ENCODE measurements at regions not wholly inside any gene's neighbourhood (a gene's known extent, or its start where the extent isn't known, plus 50 kb on each side); places are given as distances from the start of the nearest gene placed in this dataset.

GRCh38 chr14:75341620-75342019 lies 63.0 kb downstream of the FOS start:
- Histone ChIP-seq H3K36me3 (ENCODE audit: control insufficient read depth in 4 of 4, insufficient read depth in 4 of 4, low read length in 3 of 4) (no peaks in the 10 kb centered on the region), H3K4me1 (ENCODE audit: control extremely low read depth in 1 of 4, control insufficient read depth in 4 of 4, insufficient read depth in 4 of 4, low read length in 3 of 4) (peaks cover 22 to 57% (median 26%) of the 10 kb centered on the region in 4 experiments), H3K4me3 (ENCODE audit: control insufficient read depth in 1 of 7, extremely low read depth in 1 of 7, insufficient read depth in 4 of 7, low read depth in 2 of 7, low read length in 6 of 7) (peak overlapping the region in 2 of 7 experiments; percentile 33 to 35), H3K27ac (ENCODE audit: insufficient read depth in 1 of 2, low read depth in 1 of 2, low read length in 2 of 2, poor library complexity in 1 of 2, severe bottlenecking in 2 of 2) (peak overlapping the region; percentile 36 to 40), H3K9me3 (ENCODE audit: control extremely low read depth in 1 of 5, control insufficient read depth in 4 of 5, insufficient read depth in 2 of 5, low read depth in 1 of 5, low read length in 4 of 5) (peaks cover 0 to 10% (median 0%) of the 10 kb centered on the region in 5 experiments), H3K27me3 (replicated peaks in 2 of 5; ENCODE audit: control insufficient read depth in 4 of 5, insufficient read depth in 5 of 5, low read length in 4 of 5) (no peaks in the 10 kb centered on the region)
- ChIA-PET CTCF (interaction anchor here (0.9 to 1.5 kb wide), 3 partner anchors 21 to 148 kb away, joined by 4 to 5 read pairs (median 4); no protein-coding TSS in a partner anchor), POLR2A (interaction anchor here (0.6 to 1.3 kb wide), 2 partner anchors 87 to 192 kb away, joined by 3 to 4 read pairs; partner anchors contain the start of gene JDP2)
- peak; percentile 61 to 93 (median 91) for DNase-seq

GRCh38 chr14:75342762-75343599 lies 64.4 kb downstream of the FOS start:
- no peak for DNase-seq
- no peaks in the 10 kb centered on the region for H3K36me3 ChIP-seq (ENCODE audit: control insufficient read depth in 4 of 4, insufficient read depth in 4 of 4, low read length in 3 of 4)
- no peak overlapping the region for H3K4me3 ChIP-seq (ENCODE audit: control insufficient read depth in 1 of 7, extremely low read depth in 1 of 7, insufficient read depth in 4 of 7, low read depth in 2 of 7, low read length in 6 of 7)
- ChIA-PET POLR2A (interaction anchor here (1.3 kb wide), 1 partner anchor 85 kb away, joined by 4 read pairs; the partner anchor contains the start of gene JDP2), CTCF (interaction anchor here (0.7 to 2.0 kb wide), 6 partner anchors 10 to 111 kb away, joined by 3 to 7 read pairs (median 4); no protein-coding TSS in a partner anchor)
- H3K4me1 ChIP-seq (ENCODE audit: control extremely low read depth in 1 of 4, control insufficient read depth in 4 of 4, insufficient read depth in 4 of 4, low read length in 3 of 4), result peaks cover 22 to 57% (median 26%) of the 10 kb centered on the region in 4 experiments
- H3K27me3 ChIP-seq (replicated peaks in 2 of 5; ENCODE audit: control insufficient read depth in 4 of 5, insufficient read depth in 5 of 5, low read length in 4 of 5), result no peaks in the 10 kb centered on the region
- H3K27ac ChIP-seq (ENCODE audit: insufficient read depth in 1 of 2, low read depth in 1 of 2, low read length in 2 of 2, poor library complexity in 1 of 2, severe bottlenecking in 2 of 2), result no peak overlapping the region
- peaks cover 0 to 7% (median 0%) of the 10 kb centered on the region in 5 experiments for H3K9me3 ChIP-seq (ENCODE audit: control extremely low read depth in 1 of 5, control insufficient read depth in 4 of 5, insufficient read depth in 2 of 5, low read depth in 1 of 5, low read length in 4 of 5)
- 95% methylated on average over 2 of the region's 4 CpGs for WGBS (ENCODE audit: insufficient coverage)

DNA sequence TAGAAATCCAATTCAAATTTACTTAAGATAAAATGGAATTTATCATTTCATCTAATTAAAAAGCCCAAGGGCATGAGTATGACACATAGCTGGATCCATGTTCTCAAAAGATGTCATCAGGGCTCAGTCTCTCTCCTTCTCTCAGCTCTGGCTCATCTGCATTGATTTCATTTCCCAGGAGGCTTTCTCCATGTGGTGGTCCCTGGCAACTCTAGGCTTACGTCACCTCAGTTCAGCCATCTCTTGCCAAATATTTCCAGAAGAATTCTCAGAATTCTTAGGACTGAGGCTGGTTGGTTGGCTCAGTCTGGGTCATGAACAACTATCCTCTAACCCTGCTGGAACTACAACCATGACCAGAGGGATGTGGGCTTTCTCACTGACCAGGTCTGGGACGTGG lies 65.3 kb downstream of the FOS start:
- H3K4me3 ChIP-seq (ENCODE audit: control insufficient read depth in 1 of 7, extremely low read depth in 1 of 7, insufficient read depth in 4 of 7, low read depth in 2 of 7, low read length in 6 of 7), result no peak overlapping the region
- 100% methylated on average over 2 of the region's 2 CpGs for WGBS (ENCODE audit: insufficient coverage)
- peaks cover 0 to 7% (median 0%) of the 10 kb centered on the region in 5 experiments for H3K9me3 ChIP-seq (ENCODE audit: control extremely low read depth in 1 of 5, control insufficient read depth in 4 of 5, insufficient read depth in 2 of 5, low read depth in 1 of 5, low read length in 4 of 5)
- no peaks in the 10 kb centered on the region for H3K36me3 ChIP-seq (ENCODE audit: control insufficient read depth in 4 of 4, insufficient read depth in 4 of 4, low read length in 3 of 4)
- no peaks in the 10 kb centered on the region for H3K27me3 ChIP-seq (replicated peaks in 2 of 5; ENCODE audit: control insufficient read depth in 4 of 5, insufficient read depth in 5 of 5, low read length in 4 of 5)
- no peak overlapping the region for H3K27ac ChIP-seq (ENCODE audit: insufficient read depth in 1 of 2, low read depth in 1 of 2, low read length in 2 of 2, poor library complexity in 1 of 2, severe bottlenecking in 2 of 2)
- CTCF ChIA-PET, result interaction anchor here (2.0 kb wide), 1 partner anchor 10 kb away, joined by 7 read pairs; no protein-coding TSS in a partner anchor
- no peak for DNase-seq
- POLR2A ChIA-PET, result no interaction called here
- peaks cover 22 to 53% (median 25%) of the 10 kb centered on the region in 4 experiments for H3K4me1 ChIP-seq (ENCODE audit: control extremely low read depth in 1 of 4, control insufficient read depth in 4 of 4, insufficient read depth in 4 of 4, low read length in 3 of 4)

- H3K27ac ChIP-seq (ENCODE audit: insufficient read depth in 1 of 2, low read depth in 1 of 2, low read length in 2 of 2, poor library complexity in 1 of 2, severe bottlenecking in 2 of 2), result no peak overlapping the region
- no peaks in the 10 kb centered on the region for H3K36me3 ChIP-seq (ENCODE audit: control insufficient read depth in 4 of 4, insufficient read depth in 4 of 4, low read length in 3 of 4)
- DNase-seq, result no peak
- H3K9me3 ChIP-seq (ENCODE audit: control extremely low read depth in 1 of 5, control insufficient read depth in 4 of 5, insufficient read depth in 2 of 5, low read depth in 1 of 5, low read length in 4 of 5), result peaks cover 0 to 7% (median 0%) of the 10 kb centered on the region in 5 experiments
- H3K4me1 ChIP-seq (ENCODE audit: control extremely low read depth in 1 of 4, control insufficient read depth in 4 of 4, insufficient read depth in 4 of 4, low read length in 3 of 4), result peaks cover 20 to 48% (median 24%) of the 10 kb centered on the region in 4 experiments
- ChIA-PET CTCF (interaction anchor here (2.0 kb wide), 1 partner anchor 10 kb away, joined by 7 read pairs; no protein-coding TSS in a partner anchor), POLR2A (no interaction called here)
- 83% methylated on average over 2 of the region's 2 CpGs for WGBS (ENCODE audit: insufficient coverage)
- no peaks in the 10 kb centered on the region for H3K27me3 ChIP-seq (replicated peaks in 2 of 5; ENCODE audit: control insufficient read depth in 4 of 5, insufficient read depth in 5 of 5, low read length in 4 of 5)
- no peak overlapping the region for H3K4me3 ChIP-seq (ENCODE audit: control insufficient read depth in 1 of 7, extremely low read depth in 1 of 7, insufficient read depth in 4 of 7, low read depth in 2 of 7, low read length in 6 of 7)
Measured at GRCh38 chr14:75344411-75344810, 65.8 kb downstream of the FOS start.

GRCh38 chr14:75350505-75351060 lies 72.0 kb downstream of the FOS start:
- ChIA-PET POLR2A (no interaction called here), CTCF (interaction anchor here (0.7 to 2.6 kb wide), 4 partner anchors 12 to 39 kb away, joined by 3 to 16 read pairs (median 4); no protein-coding TSS in a partner anchor)
- peak; percentile 68 to 90 (median 77) for DNase-seq
- no CpG with 5 or more reads among the region's 1 CpG for WGBS (ENCODE audit: insufficient coverage)
- no peak overlapping the region for H3K4me3 ChIP-seq (ENCODE audit: control insufficient read depth in 1 of 7, extremely low read depth in 1 of 7, insufficient read depth in 4 of 7, low read depth in 2 of 7, low read length in 6 of 7)
- no peaks in the 10 kb centered on the region for H3K27me3 ChIP-seq (replicated peaks in 2 of 5; ENCODE audit: control insufficient read depth in 4 of 5, insufficient read depth in 5 of 5, low read length in 4 of 5)
- H3K9me3 ChIP-seq (ENCODE audit: control extremely low read depth in 1 of 5, control insufficient read depth in 4 of 5, insufficient read depth in 2 of 5, low read depth in 1 of 5, low read length in 4 of 5), result peaks cover 0 to 8% (median 0%) of the 10 kb centered on the region in 5 experiments
- no peaks in the 10 kb centered on the region for H3K36me3 ChIP-seq (ENCODE audit: control insufficient read depth in 4 of 4, insufficient read depth in 4 of 4, low read length in 3 of 4)
- H3K27ac ChIP-seq (ENCODE audit: insufficient read depth in 1 of 2, low read depth in 1 of 2, low read length in 2 of 2, poor library complexity in 1 of 2, severe bottlenecking in 2 of 2), result no peak overlapping the region
- peaks cover 0 to 5% (median 0%) of the 10 kb centered on the region in 4 experiments for H3K4me1 ChIP-seq (ENCODE audit: control extremely low read depth in 1 of 4, control insufficient read depth in 4 of 4, insufficient read depth in 4 of 4, low read length in 3 of 4)

DNA sequence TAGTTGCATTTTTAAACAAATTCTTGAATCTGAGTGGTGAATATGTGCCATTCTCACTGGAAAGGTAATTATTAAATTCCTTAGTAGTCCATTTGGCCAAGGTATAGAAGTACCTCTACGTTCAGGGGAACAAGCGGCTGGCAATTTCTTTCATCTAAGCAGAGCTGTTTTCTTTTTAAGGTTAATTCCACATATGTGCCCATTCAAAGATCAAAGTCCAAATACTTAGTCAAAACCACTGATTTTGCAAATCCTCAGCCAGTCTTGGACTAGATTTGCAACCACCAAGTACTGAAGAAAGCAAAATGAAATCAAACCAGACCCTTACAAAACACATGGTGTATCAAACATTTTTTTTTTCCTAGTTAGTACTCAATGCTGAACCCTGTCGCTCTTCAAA lies 68.7 kb upstream of the JDP2 start:
- Histone ChIP-seq H3K36me3 (ENCODE audit: control insufficient read depth in 4 of 4, insufficient read depth in 4 of 4, low read length in 3 of 4) (no peaks in the 10 kb centered on the region), H3K4me3 (ENCODE audit: control insufficient read depth in 1 of 7, extremely low read depth in 1 of 7, insufficient read depth in 4 of 7, low read depth in 2 of 7, low read length in 6 of 7) (no peak overlapping the region), H3K4me1 (ENCODE audit: control extremely low read depth in 1 of 4, control insufficient read depth in 4 of 4, insufficient read depth in 4 of 4, low read length in 3 of 4) (peaks cover 0 to 14% (median 5%) of the 10 kb centered on the region in 4 experiments), H3K27me3 (replicated peaks in 2 of 5; ENCODE audit: control insufficient read depth in 4 of 5, insufficient read depth in 5 of 5, low read length in 4 of 5) (no peaks in the 10 kb centered on the region), H3K27ac (ENCODE audit: insufficient read depth in 1 of 2, low read depth in 1 of 2, low read length in 2 of 2, poor library complexity in 1 of 2, severe bottlenecking in 2 of 2) (no peak overlapping the region), H3K9me3 (ENCODE audit: control extremely low read depth in 1 of 5, control insufficient read depth in 4 of 5, insufficient read depth in 2 of 5, low read depth in 1 of 5, low read length in 4 of 5) (no peaks in the 10 kb centered on the region)
- ChIA-PET POLR2A (no interaction called here), CTCF (no interaction called here)
- DNase-seq, result no peak
- 95% methylated on average over 2 of the region's 3 CpGs for WGBS (ENCODE audit: insufficient coverage)

DNA sequence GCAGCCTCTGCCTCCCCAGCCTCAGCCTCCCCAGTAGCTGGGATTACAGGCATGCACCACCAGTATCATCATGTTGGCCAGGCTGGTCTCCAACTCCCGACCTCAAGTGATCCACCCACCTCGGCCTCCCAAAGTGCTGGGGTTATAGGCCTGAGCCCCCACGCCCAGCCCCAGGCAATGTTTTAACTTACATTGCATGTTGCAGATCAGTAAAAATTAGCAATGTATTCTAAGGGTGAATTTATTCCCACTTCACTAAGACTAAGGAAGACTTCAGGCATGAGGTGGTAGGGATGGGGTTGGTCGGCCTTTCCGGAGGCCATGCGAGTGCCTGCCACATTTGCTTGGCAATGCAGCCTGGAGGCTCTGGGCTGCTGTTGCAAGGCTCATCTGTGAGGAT lies 66.8 kb upstream of the JDP2 start:
- H3K27me3 ChIP-seq (replicated peaks in 2 of 5; ENCODE audit: control insufficient read depth in 4 of 5, insufficient read depth in 5 of 5, low read length in 4 of 5), result no peaks in the 10 kb centered on the region
- 100% methylated on average over 4 of the region's 6 CpGs for WGBS (ENCODE audit: insufficient coverage)
- H3K9me3 ChIP-seq (ENCODE audit: control extremely low read depth in 1 of 5, control insufficient read depth in 4 of 5, insufficient read depth in 2 of 5, low read depth in 1 of 5, low read length in 4 of 5), result no peaks in the 10 kb centered on the region
- DNase-seq, result no peak
- ChIA-PET POLR2A (no interaction called here), CTCF (no interaction called here)
- H3K27ac ChIP-seq (ENCODE audit: insufficient read depth in 1 of 2, low read depth in 1 of 2, low read length in 2 of 2, poor library complexity in 1 of 2, severe bottlenecking in 2 of 2), result no peak overlapping the region
- peaks cover 3 to 20% (median 7%) of the 10 kb centered on the region in 4 experiments for H3K4me1 ChIP-seq (ENCODE audit: control extremely low read depth in 1 of 4, control insufficient read depth in 4 of 4, insufficient read depth in 4 of 4, low read length in 3 of 4)
- H3K4me3 ChIP-seq (ENCODE audit: control insufficient read depth in 1 of 7, extremely low read depth in 1 of 7, insufficient read depth in 4 of 7, low read depth in 2 of 7, low read length in 6 of 7), result no peak overlapping the region
- H3K36me3 ChIP-seq (ENCODE audit: control insufficient read depth in 4 of 4, insufficient read depth in 4 of 4, low read length in 3 of 4), result no peaks in the 10 kb centered on the region

All from common myeloid progenitor, CD34-positive (primary cell).